GM18502 (cell line): ENCODE measurements at regions not wholly inside any gene's neighbourhood (a gene's known extent, or its start where the extent isn't known, plus 50 kb on each side); places are given as distances from the start of the nearest gene placed in this dataset.
A peak's percentile ranks its signal among the peaks of the same experiment; 100 is the strongest.

Experiments
- ATAC-seq: cut with Tn5 transposase; IDR thresholded peaks from one replicate; pipeline ENCODE4 v1.9.1; 2021; ENCODE audit warnings: mild to moderate bottlenecking; ENCODE audit not compliant: unreplicated experiment, poor library complexity

DNA sequence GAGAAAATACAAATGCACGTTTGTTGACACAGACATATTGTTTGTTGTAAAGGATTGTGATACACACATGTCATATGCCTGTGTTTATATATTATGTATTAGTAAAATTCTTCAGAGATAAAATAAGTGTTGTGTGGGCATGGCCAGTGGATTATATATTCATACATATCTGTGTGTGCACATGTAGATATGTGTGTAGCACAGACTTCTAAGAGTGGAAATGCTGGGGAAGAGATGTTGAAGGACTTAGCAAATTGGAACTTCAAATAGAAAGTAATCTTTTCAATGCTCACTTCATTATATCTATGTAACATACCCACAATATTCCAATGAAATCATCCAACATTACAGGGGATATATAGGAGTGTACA lies 413.2 kb downstream of the LMO7 start:
- ATAC-seq: no peak

DNA sequence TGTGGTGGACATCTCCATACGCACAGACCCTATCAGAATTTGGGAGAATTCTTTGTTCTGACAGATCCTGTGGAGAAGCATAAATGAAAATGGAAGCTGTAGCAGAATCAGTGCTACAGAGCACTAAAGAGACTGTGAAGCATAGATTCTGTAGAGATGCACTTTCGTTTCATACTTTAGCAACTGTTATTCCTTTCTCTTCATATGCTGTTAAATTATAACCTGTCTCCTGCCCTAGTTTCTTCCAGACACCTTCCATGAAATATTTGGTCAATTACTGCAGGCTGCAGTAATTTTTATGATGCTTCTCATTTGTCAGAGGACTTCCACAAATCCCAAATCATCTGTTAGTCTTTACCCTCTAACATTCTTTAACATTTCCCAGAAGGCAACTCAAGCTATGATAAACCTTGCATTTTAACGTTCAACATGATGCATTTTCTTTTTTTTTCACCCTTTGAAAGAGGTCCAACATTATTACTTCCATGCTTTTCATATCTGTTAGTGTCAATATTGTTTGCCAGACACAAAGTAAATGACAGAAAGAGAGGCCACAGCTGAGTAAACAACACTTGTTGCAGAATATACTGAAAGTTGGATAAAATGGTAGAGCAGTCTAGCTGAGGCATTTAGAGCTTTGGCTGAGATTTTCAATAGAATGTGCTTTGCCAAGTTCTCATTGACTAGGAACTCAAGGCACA lies 412.7 kb downstream of the LMO7 start:
- ATAC-seq: no peak

DNA sequence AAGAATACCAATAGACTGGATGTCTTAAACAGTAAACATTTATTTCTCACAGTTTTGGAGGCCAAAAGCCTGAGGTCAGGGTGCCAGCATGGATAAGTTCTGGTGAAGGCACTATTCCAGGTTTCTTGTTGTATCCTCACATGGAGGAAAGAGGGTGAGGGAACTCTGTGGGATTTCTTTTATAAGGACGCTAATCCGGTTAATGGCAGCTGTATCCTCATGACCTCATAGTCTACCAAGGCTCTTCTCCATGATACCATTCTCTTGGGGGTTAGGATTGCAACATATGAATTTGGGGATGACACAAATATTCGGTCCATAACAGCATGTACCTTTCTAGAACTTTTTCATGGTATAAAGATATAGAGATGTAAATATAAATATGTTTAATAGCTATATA lies 412.0 kb downstream of the LMO7 start:
- no peak for ATAC-seq

DNA sequence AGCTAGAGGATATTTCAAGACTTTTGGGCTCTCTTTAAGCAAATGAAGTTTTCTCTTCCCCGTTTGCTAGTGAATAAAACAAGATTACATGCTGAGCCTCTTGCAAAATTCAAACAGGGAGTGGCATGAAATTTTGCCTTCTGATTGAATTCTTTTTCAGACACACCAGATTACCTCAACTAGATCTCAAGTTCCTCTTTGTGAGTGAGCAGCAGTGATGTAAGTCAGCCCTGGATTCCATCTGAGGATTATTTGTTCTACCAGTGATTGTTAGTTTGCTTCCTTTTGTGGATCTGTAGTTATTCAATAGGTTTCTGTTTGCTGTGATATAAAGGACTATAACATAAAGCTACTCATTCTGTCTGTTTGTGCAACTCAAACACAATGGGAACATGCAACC lies 407.7 kb downstream of the LMO7 start:
- no peak for ATAC-seq

DNA sequence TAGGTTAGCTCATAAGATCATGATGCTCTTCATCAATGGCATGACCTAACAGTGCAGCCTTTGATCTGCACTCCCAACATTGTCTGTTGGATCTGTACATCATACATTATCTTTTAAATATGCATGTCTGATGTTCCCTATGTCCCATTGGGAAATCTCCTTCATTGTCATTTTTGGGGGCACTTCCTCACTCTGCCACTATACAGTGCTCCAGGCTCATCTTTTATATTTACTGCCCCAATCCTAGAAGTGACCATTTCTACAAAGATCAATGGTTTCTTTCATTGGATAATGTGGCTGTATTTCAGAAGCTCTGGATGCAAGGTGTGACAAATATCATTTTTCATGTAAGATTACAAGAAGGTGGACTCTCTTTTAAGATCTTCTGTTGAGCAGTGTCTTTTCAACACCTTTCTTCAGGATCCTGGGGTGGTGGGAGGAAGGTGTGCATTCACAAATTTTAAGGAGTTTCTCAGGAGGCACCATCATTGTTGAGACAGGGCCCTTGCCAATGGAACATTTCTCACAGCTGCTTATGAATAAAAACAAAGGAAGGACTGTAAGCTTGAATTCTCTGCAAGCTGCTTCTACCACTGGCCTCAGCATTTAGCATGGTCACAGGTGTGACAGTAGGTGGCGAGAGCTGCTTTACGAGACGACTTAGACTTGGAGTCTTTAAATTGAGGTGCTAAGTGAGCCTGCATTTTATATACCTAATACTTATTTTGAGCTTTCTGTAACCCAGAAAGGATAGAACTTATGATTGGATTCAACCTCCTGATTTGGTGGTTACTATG lies 403.0 kb downstream of the LMO7 start:
- ATAC-seq: no peak

DNA sequence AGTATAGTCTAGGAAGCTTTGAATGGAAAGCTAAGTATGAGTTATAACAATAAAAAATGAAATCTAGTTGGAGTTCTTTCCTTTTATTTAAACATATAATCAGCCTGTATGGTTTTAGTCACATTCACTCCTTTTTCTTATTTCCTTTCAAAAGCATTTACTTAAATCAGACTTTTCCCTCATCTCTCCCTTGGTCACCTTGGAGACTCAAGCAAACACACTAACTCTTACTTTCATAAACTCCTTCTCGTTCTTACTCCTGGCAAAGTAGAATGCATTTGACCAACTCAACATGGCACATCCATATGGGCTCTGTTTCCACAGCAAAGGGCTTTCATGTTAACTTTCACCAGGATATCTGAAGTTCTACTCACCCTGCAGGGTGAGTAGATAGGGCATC lies 400.0 kb downstream of the LMO7 start:
- no peak for ATAC-seq

DNA sequence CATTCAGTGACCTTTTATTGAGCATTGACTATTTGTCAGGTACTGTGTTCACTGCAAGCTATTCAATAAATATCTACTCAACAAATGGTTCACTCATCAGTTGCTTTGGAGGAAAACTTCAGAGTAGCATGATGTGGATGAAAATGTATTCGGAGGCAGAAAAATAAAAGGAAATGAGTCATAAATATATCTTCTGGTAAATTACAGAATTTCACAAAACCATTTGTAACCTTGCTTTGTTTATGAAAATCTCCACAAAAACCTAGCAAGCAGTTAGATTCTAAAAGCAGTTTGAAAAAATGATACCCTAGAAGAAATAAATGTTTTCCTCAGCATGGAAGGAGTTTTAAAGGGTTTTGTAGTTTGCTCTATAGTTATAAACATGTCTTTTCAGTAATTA lies 399.6 kb downstream of the LMO7 start:
- no peak for ATAC-seq

DNA sequence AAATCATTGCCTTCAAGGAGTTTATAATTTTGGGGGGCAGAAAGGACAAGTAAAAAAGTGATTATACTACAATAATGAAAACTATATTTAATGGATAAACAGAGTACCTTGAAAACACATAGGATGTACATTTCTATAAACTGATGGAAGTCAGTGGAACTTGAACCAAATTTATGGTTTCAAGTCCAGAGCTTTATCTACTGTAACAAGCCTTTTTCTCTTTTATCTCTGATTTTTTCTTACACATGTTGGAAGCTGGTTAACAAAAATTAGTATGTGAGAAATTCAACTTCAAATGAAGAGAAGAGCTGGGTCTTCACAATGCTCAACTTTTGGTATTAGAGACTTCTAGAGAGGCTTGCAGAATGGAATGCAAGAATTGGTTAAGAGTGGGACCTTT lies 393.6 kb downstream of the LMO7 start:
- ATAC-seq: no peak

DNA sequence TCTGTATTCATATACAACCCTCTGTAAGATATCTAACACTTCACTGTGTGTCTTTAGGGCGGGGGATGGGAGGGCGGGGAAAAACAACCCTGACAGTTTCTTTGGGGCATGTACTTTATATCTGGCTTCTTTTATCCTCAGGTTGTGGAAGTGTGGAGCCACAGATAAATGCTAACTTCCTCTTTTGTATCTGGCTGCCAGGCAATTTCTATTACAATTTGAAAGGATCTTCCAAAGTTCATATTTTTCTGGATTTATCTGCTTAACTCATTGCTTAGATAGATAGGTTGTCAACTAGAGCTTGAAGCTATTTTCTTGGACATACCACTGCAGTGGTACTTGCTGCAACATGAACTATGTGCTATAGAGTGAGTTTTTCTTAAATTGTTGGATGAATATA lies 393.0 kb downstream of the LMO7 start:
- no peak for ATAC-seq

DNA sequence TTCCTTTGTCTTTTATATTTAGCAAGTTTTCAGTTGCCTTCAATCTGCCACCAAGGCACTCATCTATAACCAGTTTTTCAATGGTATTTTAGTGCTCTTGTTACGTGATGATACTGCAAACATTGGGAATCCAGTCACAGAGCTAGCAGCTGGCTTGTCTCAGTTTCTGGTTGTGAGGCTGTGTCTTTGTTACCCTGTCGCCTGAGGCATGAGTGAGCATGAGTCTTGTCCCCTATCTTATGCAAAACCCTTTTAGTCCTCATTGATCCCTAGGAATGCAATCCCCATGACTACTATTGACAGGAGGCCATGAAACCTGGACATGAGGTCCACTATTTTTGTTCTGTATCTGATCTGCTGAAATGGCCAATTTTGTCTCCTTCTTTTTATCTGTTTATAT lies 391.0 kb downstream of the LMO7 start:
- ATAC-seq: no peak

DNA sequence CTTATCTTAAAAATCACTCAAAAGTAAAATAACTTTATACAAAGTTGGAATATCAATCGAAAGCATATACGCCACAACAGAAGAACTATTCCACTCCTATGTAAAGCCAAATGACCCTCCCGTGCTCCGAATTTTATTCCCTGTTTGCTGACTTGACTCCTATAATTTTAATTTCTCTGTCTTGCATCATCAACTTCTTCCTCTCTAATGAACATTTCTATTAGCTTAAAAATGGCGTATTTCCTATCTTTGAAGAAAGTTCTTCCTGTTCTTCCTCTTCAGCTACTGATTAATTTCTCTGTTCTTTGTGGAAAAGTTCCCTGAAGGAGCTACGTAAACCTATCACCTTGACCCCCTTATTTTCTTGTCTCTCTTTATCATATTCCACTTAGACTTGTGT lies 389.3 kb downstream of the LMO7 start:
- no peak for ATAC-seq

DNA sequence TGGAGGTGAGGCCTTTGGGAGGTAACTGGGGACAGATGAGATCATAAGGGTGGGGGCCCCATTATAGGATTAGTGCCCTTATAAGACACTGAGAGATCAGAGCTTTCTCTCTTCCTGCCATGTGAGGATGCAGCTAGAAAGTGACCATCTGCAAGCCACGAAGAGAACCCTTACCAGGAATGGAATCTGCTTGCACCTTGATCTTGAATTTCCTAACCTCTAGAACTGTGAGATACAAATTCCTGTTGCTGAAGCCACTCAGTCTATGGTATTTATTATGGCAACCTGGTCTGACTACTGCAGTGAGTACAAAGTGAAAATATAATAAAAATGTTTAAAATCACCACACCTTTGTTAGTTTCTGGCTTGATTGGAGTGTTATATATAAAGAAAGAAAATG lies 388.0 kb downstream of the LMO7 start:
- no peak for ATAC-seq

DNA sequence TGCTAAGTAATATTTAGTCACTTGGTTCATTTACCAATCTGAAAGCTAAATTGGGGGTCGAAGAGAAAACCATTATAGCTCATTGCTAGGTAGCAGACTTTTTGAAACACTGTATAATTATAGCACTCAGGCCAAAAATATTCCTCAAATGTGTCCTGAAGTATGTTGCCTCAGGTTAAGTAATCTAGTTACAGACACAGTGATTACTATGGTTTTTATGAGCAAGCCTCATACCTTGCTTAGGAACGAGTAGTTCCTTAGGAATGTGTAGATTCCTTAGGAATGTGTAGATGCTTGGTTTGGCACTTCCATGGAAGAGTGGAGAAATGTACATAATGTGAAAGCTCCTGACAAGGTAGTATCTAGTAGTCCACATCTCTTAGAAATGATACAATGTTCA lies 387.5 kb downstream of the LMO7 start:
- ATAC-seq: no peak

DNA sequence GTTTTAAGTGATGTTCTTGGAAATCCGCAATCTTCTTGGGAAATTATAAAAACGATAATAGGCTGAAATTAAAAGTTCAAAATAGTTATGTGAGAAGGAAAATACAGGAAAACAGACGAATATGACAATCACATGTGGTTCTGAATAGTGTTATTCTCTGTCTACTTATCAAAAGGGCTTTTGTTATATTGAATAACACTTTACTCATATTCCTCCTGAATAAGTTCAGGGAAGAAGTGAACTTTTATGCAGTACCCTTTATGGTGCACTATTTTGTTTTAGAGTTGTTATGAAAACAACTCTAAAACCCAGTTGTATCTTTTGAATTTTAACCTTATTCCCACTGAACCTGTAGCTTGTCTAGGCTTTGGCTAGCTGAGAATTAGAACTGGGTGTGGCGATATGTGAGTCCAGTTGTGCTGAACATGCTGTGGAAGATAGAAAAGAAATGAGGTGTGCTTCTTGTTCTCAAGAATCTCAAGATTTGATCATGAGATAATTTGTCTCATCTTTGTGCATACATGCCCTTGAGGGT lies 384.4 kb downstream of the LMO7 start:
- ATAC-seq: no peak

DNA sequence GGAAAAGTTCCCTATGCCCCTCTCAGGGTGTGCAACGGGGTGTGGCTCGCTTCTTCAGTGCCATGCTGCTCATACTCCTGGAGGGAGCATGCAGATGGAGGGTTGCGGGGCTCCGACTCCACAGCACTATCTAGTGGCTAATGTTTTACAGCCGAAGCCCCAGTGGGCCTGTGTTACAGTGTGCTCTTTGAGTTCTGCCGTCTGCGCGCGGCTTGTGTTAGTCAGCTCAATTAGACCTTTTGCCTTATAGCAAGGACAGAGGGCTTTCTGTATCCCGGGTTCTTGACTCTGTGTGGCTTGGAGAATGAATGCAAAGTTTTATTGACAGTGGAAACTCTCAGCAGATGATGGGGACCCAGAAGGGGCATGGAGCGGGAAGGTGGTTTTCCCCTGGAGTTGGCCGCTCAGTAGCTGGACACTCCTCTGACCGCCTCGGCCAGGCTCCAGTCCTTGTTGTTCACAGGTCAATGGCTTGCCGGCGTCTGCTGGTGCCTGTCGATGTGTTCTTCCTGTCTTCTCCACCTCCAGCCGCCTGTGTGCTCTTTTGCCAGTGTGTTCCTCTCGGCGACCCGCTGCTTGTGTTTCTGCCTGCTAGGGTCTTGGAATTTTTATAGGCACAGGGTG lies 383.4 kb downstream of the LMO7 start:
- ATAC-seq: no peak

DNA sequence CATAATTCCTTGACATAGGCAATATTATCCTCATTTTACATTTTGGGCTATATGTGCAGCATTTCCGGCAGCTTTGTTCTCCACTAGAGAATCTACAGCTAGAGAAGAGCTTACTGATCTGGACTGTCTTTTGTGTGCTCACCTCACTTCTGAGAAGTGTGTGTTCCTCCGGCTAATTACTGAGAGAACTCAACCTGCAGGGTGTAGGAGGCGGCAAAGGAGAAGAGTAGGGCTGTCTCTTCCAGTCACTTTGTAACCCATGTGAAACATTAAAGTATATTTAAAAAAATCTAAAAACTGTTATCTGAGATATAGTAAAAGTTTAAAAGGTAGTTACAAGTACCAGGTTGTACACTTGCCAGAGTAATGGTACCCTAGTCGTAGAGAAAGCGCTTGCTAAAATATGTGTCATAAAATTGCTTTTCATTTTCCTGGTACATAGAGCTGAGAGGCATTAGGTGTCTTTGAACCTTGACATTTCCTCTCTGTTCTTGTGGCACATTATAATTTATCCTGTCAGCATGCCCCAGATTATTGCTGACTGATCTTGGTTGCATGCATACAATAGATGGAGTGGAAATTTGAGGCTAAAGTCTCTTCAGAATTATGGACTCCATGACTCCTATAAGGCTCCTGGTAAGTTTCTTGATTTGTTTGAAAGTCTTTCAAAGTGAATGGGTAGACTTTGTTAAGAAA lies 381.9 kb downstream of the LMO7 start:
- no peak for ATAC-seq

DNA sequence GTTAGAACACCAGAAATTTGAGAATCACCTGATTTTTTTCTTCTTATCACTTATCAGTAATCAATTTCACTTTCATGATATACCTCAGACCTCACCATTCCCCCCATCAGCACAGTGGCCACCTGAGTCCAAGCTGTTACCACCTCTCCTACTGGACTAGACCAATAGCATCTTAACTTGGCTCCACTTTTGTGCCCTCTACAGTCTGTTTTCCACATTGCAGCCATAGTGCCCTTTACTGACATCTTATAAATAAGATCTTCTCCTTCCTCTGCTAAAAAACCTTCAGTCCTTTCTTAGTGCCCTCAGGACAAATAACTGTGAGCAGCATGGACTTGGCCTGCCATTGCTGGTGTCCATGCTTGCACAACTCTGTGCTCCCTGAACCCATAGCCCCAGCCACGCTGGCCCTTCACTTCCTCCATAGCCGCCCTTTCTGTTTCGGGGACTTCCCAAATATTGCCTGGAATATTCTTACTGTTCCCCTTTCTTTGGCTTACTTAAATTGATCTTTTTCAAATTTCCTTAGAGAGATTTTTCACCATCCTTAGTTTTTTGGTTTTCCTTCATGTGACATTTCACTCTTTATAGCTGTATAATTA lies 380.8 kb downstream of the LMO7 start:
- peak; percentile 84 for ATAC-seq

DNA sequence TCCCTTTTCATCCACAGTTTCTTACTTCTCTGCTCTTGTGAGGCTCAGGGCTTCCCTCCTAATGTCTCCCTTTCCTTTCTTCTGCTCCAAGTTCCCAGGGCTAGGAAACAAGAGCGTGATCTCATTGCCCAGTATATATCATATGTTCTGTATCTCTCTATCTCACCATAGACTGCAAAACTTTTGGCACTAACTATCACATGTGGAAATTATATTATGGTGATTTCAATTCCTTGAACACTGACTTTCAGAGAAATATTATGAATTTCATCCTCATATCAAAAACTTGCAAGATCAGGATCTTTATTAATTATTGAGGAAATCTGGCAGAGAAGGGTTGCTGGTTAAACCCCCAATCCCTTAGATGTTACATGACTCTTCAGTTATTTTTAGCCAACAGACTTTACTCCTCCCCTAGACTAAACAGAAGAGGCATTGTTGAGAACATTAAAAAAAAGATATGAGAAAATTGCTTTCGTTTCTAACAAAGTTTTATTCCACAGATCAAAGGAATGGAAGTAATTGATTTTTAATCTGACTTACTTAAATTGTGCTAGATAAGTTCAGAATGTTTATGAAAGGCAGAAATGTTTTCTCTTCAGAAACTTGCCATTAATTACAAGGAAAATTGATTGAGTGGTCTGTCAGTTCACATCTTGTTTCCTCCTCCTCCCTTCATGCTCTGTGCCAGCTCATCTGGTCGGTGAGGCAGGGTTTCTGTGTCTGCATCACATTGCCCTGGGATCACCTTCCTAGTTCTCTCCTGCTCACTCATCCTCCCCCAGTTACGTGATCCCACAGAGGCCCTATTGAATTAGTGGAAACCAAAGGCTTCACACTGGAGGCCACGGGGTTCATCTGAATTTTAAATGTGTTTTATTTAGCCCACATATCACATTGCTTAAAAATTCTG lies 378.5 kb downstream of the LMO7 start:
- no peak for ATAC-seq

DNA sequence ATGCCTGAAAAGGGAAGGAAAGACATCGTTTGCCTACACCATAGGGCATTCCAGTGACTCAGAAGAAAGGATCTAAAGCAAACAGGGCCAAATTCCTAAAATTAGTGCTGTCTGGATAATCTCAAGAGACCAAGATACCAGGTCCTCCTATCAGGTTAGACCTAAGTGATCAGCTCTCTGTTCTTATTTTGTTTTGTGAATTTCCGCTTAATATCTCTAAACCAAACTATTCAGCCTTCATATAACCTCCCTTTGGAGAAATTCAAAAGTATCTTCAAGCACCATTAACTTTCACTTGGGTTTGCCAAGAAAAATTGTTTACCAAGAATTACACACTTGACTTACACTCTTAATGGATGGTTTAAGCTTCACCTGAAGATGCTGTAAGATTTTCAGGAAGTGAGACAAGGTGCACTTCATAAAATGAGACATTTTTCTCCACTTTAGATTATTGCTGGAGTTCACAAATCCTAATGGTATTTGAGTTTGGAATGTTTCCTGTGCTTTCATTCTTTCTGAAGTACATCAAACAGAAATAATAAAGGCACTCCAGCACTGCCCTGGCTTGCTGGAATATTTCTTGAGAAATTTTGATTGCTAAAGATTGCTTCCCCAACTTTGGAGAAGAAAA lies 376.1 kb downstream of the LMO7 start:
- ATAC-seq: no peak
